RWPE1 (cell line): ENCODE measurements at regions not wholly inside any gene's neighbourhood (a gene's known extent, or its start where the extent isn't known, plus 50 kb on each side); places are given as distances from the start of the nearest gene placed in this dataset.

Experiments
- CTCF ChIA-PET: fragments of 350-600 bp; sonication (Branson Sonifier 250); formaldehyde crosslinking; extraction: SDS; loops from one replicate; lab custom pipeline; 2021; lab: Yijun Ruan, JAX
- POLR2A ChIA-PET: fragments of 400-600 bp; formaldehyde crosslinking; extraction: SDS; loops from one replicate; lab custom pipeline; 2020; ENCODE audit warnings: antibody characterized with exemption; ENCODE audit not compliant: low non-redundant PET; lab: Yijun Ruan, JAX
- DNase-seq: peaks from one replicate; pipeline ENCODE4 v3.0.0; 2012; ENCODE audit warnings: low spot score
- H3K27ac ChIP-seq: fragments of 450-650 bp; 2 replicates; pipeline ENCODE4 v1.5.1; 2017
- TF ChIP-seq, protein P1 (sequence below): fragments of 450-650 bp; conservative IDR thresholded peaks from 2 replicates; pipeline ENCODE4 v1.5.1; 2017; ENCODE audit warnings: low read depth, mild to moderate bottlenecking

- POLR2A ChIA-PET = no interaction called here
- TF ChIP-seq, protein P1, sequence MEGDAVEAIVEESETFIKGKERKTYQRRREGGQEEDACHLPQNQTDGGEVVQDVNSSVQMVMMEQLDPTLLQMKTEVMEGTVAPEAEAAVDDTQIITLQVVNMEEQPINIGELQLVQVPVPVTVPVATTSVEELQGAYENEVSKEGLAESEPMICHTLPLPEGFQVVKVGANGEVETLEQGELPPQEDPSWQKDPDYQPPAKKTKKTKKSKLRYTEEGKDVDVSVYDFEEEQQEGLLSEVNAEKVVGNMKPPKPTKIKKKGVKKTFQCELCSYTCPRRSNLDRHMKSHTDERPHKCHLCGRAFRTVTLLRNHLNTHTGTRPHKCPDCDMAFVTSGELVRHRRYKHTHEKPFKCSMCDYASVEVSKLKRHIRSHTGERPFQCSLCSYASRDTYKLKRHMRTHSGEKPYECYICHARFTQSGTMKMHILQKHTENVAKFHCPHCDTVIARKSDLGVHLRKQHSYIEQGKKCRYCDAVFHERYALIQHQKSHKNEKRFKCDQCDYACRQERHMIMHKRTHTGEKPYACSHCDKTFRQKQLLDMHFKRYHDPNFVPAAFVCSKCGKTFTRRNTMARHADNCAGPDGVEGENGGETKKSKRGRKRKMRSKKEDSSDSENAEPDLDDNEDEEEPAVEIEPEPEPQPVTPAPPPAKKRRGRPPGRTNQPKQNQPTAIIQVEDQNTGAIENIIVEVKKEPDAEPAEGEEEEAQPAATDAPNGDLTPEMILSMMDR = no peak
- no peak overlapping the region for H3K27ac ChIP-seq
- no peak for DNase-seq
- CTCF ChIA-PET = no interaction called here
Observed at GRCh38 chr13:76772241-76772640, 114.0 kb downstream of the KCTD12 start.

DNA sequence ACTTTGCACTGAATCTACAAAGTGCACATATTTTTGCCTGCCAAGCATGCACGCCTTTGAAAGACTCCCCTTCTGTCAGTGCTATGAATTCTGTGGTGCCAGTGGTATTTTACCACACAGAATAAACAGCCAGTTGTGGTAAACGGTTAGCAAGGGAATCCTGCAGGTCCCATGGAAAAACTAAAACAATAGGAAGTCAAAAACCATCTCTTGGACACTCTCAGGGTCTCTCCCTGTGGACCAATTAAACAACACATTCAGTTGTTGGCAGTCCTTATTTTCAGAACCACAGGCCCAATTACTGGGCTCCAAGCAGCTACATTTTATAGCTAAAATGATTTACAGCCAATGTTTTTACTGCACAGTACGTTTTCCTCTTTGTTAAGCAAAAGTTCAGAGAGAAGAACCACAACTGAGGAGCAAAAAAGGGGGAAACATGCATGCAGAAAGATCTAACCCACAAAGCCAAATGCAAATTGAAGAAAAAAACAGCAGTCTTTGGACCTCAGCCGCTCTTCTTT lies 116.9 kb downstream of the KCTD12 start:
- POLR2A ChIA-PET = no interaction called here
- DNase-seq = no peak
- TF ChIP-seq, protein P1 = no peak
- H3K27ac ChIP-seq = no peak overlapping the region
- CTCF ChIA-PET = no interaction called here

- TF ChIP-seq, protein P1 = no peak
- H3K27ac ChIP-seq = no peak overlapping the region
- POLR2A ChIA-PET = no interaction called here
- DNase-seq = no peak
- CTCF ChIA-PET = no interaction called here
Observed at GRCh38 chr13:76768384-76768783, 117.8 kb downstream of the KCTD12 start.

GRCh38 chr13:76764916-76765315 lies 121.3 kb downstream of the KCTD12 start:
- DNase-seq = no peak

GRCh38 chr13:76764429-76764828 lies 121.8 kb downstream of the KCTD12 start:
- ChIA-PET POLR2A (no interaction called here), CTCF (interaction anchor here (0.7 kb wide), 1 partner anchor 79 kb away, joined by 3 read pairs; no protein-coding TSS in a partner anchor)
- no peak for DNase-seq
- TF ChIP-seq, protein P1 = no peak
- peak overlapping the region; percentile 12; the same call in 1 of the 2 replicates for H3K27ac ChIP-seq

More at GRCh38 chr13:76764916-76765315, 121.3 kb downstream of the KCTD12 start:
- TF ChIP-seq, protein P1 = no peak
- ChIA-PET POLR2A (no interaction called here), CTCF (interaction anchor here (0.7 kb wide), 1 partner anchor 79 kb away, joined by 3 read pairs; no protein-coding TSS in a partner anchor)
- H3K27ac ChIP-seq = peak overlapping the region; percentile 12; the same call in 1 of the 2 replicates

GRCh38 chr13:76762721-76763120 lies 123.5 kb downstream of the KCTD12 start:
- DNase-seq = no peak
- H3K27ac ChIP-seq = no peak overlapping the region
- TF ChIP-seq, protein P1 = no peak
- CTCF ChIA-PET = no interaction called here
- POLR2A ChIA-PET = no interaction called here
